Subcutaneous abdominal adipose tissue (tissue), 5 donors: ENCODE measurements at regions not wholly inside any gene's neighbourhood (a gene's known extent, or its start where the extent isn't known, plus 50 kb on each side); places are given as distances from the start of the nearest gene placed in this dataset.

ENCODE experiments used
- H3K27ac ChIP-seq: one replicate; pipeline ENCODE4 v1.7.0; 2013; ENCODE audit warnings: low read depth, mild to moderate bottlenecking, inconsistent platforms, low read length, moderate library complexity
- H3K27me3 ChIP-seq, 5 donors: one replicate each; pipeline ENCODE4 v1.7.0; 2013; ENCODE audit warnings: low read length in 5 of 5, inconsistent platforms in 1 of 5; ENCODE audit not compliant: control insufficient read depth in 5 of 5, insufficient read depth in 4 of 5
- H3K36me3 ChIP-seq, 5 donors: one replicate each; pipeline ENCODE4 v1.7.0; 2013; ENCODE audit warnings: low read length in 5 of 5; ENCODE audit not compliant: control insufficient read depth in 5 of 5, insufficient read depth in 5 of 5
- H3K4me1 ChIP-seq, 5 donors: one replicate each; pipeline ENCODE4 v1.7.0; 2013; ENCODE audit warnings: low read length in 5 of 5, mild to moderate bottlenecking in 3 of 5, moderate library complexity in 1 of 5; ENCODE audit not compliant: control insufficient read depth in 5 of 5, insufficient read depth in 5 of 5
- H3K4me3 ChIP-seq, 5 donors: one replicate each; pipeline ENCODE4 v1.7.0; 2013; ENCODE audit warnings: low read length in 5 of 5, low read depth in 1 of 5
- H3K9ac ChIP-seq, 5 donors: one replicate each; pipeline ENCODE4 v1.7.0; 2013; ENCODE audit warnings: low read length in 5 of 5, mild to moderate bottlenecking in 4 of 5, moderate library complexity in 3 of 5
- H3K9me3 ChIP-seq, 5 donors: one replicate each; pipeline ENCODE4 v1.7.0; 2013; ENCODE audit warnings: low read length in 5 of 5; ENCODE audit not compliant: control insufficient read depth in 5 of 5
- donor health status: healthy.
- donor health status: healthy.
- donor health status: healthy.
- donor health status: healthy.
- donor health status: healthy.

GRCh38 chr15:62287066-62287857 lies 122.2 kb upstream of the C2CD4B start:
- Histone ChIP-seq H3K9ac (no peak overlapping the region), H3K4me1 (no peaks in the 10 kb centered on the region), H3K4me3 (no peak overlapping the region), H3K9me3 (no peaks in the 10 kb centered on the region), H3K27ac (no peak overlapping the region), H3K36me3 (no peaks in the 10 kb centered on the region), H3K27me3 (no peaks in the 10 kb centered on the region)

- H3K27ac ChIP-seq = no peak overlapping the region
- no peak overlapping the region for H3K9ac ChIP-seq
- H3K27me3 ChIP-seq = no peaks in the 10 kb centered on the region
- no peak overlapping the region for H3K4me3 ChIP-seq
- no peaks in the 10 kb centered on the region for H3K4me1 ChIP-seq
- H3K9me3 ChIP-seq = no peaks in the 10 kb centered on the region
- H3K36me3 ChIP-seq = no peaks in the 10 kb centered on the region
Measured at GRCh38 chr15:62288361-62289017, 123.4 kb upstream of the C2CD4B start.

- Histone ChIP-seq H3K9me3 (no peaks in the 10 kb centered on the region), H3K4me3 (no peak overlapping the region), H3K9ac (no peak overlapping the region), H3K4me1 (no peaks in the 10 kb centered on the region), H3K36me3 (no peaks in the 10 kb centered on the region), H3K27me3 (no peaks in the 10 kb centered on the region), H3K27ac (no peak overlapping the region)
Measured at GRCh38 chr15:62291262-62291661, 126.2 kb upstream of the C2CD4B start.

GRCh38 chr15:62296756-62297507 lies 131.8 kb upstream of the C2CD4B start:
- Histone ChIP-seq H3K4me1 (peaks cover 0 to 15% (median 4%) of the 10 kb centered on the region in 5 donors), H3K27me3 (no peaks in the 10 kb centered on the region), H3K27ac (no peak overlapping the region), H3K9ac (no peak overlapping the region), H3K4me3 (no peak overlapping the region), H3K9me3 (no peaks in the 10 kb centered on the region), H3K36me3 (no peaks in the 10 kb centered on the region)

- Histone ChIP-seq H3K9me3 (no peaks in the 10 kb centered on the region), H3K27me3 (no peaks in the 10 kb centered on the region)
Measured at GRCh38 chr15:62297522-62297921, 132.4 kb upstream of the C2CD4B start.

GRCh38 chr15:62297933-62298332 lies 132.8 kb upstream of the C2CD4B start:
- no peak overlapping the region for H3K9ac ChIP-seq
- H3K9me3 ChIP-seq = no peaks in the 10 kb centered on the region
- H3K4me3 ChIP-seq = no peak overlapping the region
- H3K4me1 ChIP-seq = peaks cover 0 to 25% (median 12%) of the 10 kb centered on the region in 5 donors
- H3K27me3 ChIP-seq = no peaks in the 10 kb centered on the region
- no peak overlapping the region for H3K27ac ChIP-seq
- H3K36me3 ChIP-seq = no peaks in the 10 kb centered on the region

More at GRCh38 chr15:62297522-62297921, 132.4 kb upstream of the C2CD4B start:
- Histone ChIP-seq H3K27ac (no peak overlapping the region), H3K4me1 (peaks cover 0 to 21% (median 8%) of the 10 kb centered on the region in 5 donors), H3K9ac (no peak overlapping the region), H3K36me3 (no peaks in the 10 kb centered on the region), H3K4me3 (no peak overlapping the region)

- Histone ChIP-seq H3K36me3 (no peaks in the 10 kb centered on the region), H3K4me3 (no peak overlapping the region), H3K9me3 (no peaks in the 10 kb centered on the region), H3K27ac (no peak overlapping the region), H3K4me1 (peaks cover 0 to 30% (median 20%) of the 10 kb centered on the region in 5 donors), H3K9ac (no peak overlapping the region), H3K27me3 (no peaks in the 10 kb centered on the region)
Measured at GRCh38 chr15:62298811-62299210, 133.7 kb upstream of the C2CD4B start.

- peaks cover 0 to 30% (median 20%) of the 10 kb centered on the region in 5 donors for H3K4me1 ChIP-seq
- no peak overlapping the region for H3K9ac ChIP-seq
- H3K36me3 ChIP-seq = no peaks in the 10 kb centered on the region
Measured at GRCh38 chr15:62299541-62299940, 134.5 kb upstream of the C2CD4B start.

GRCh38 chr15:62301993-62302675 lies 137.0 kb upstream of the C2CD4B start:
- Histone ChIP-seq H3K9me3 (no peaks in the 10 kb centered on the region), H3K27me3 (no peaks in the 10 kb centered on the region), H3K9ac (peak overlapping the region in 3 of 5 donors; percentile 30 to 63 (median 61)), H3K4me3 (peak overlapping the region; percentile 18 to 70 (median 46)), H3K27ac (peak overlapping the region; percentile 38), H3K4me1 (peaks cover 0 to 35% (median 29%) of the 10 kb centered on the region in 5 donors), H3K36me3 (no peaks in the 10 kb centered on the region)

More at GRCh38 chr15:62299541-62299940, 134.5 kb upstream of the C2CD4B start:
- Histone ChIP-seq H3K27me3 (no peaks in the 10 kb centered on the region), H3K4me3 (no peak overlapping the region), H3K9me3 (no peaks in the 10 kb centered on the region), H3K27ac (no peak overlapping the region)
